NCI-H82 treated with DMSO at 0.1 percent for 48 hours (cell line): ENCODE measurements at regions not wholly inside any gene's neighbourhood (a gene's known extent, or its start where the extent isn't known, plus 50 kb on each side); places are given as distances from the start of the nearest gene placed in this dataset.

Experiments
- DNase-seq: peaks from one replicate; lab custom pipeline; 2025; ENCODE audit not compliant: unreplicated experiment; lab: John Stamatoyannopoulos, UW

- DNase-seq, result no peak
These were observed 368.3 kb upstream of the C1orf174 start for GRCh38 chr1:4268262-4268888.

GRCh38 chr1:4268889-4269284 lies 368.8 kb upstream of the C1orf174 start:
- DNase-seq, result no peak

- DNase-seq, result no peak
These were observed 369.3 kb upstream of the C1orf174 start for GRCh38 chr1:4269330-4269729.

DNA sequence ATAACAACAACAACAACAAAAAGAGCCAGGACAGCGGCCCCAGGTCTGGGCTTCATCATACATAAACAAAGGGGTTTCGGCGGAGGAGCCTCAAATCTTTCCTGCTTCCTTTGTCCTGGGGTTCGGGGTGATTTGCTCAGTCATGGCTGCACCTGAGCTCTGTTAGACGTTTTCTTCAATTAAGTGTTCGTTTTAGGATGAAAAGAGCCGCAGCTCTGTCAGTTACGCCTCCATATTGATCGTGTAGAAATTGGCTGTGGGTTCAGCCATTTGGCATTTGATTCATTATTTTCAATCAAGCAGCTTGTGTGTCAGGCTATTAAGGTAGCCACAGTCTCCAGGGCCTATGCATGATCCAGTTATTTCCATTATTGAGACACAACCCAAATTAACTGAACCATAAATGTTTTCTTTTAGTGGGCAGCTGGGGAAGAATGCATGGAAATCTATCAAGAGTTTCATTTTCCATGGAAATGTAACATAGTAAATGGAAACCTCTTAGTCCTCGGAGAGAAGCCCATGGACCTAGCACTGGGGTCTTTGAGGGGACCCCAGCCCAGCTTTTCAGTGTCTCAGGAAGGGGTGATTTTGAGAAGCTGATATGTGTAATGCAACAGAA lies 370.0 kb upstream of the C1orf174 start:
- no peak for DNase-seq

DNA sequence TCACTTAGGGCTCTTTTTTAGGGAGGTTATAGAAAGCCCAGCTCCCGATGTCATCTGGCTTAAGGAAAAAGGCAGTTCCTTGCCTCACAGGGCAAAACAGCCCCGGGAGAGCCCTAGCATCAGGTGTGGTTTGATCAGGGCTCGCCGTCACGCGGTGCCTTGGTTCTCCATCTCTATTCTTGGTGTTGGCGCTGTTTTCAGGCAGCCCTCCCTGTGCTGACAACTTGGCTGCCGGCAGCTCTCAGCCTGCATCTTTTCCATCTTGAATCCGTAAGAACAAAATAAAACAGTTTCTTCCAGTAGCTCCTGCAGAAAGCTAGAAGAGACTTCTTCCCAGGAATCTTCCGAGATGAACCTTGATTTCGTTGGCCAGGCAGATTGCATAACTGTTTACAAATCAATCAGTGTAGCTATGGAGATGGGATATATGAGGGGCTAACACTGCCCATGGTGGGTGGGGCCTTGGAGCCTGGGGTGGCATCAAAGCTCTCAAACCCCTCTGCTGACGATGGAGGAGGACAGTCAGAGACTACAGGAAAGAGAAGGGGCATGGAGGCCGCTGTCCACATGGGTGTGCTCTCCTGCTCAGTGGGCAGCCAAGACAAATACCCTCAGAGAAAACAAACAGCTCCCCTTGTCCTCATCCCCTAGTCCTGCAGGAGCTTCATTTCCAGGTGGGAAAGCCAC lies 370.7 kb upstream of the C1orf174 start:
- DNase-seq, result no peak

DNA sequence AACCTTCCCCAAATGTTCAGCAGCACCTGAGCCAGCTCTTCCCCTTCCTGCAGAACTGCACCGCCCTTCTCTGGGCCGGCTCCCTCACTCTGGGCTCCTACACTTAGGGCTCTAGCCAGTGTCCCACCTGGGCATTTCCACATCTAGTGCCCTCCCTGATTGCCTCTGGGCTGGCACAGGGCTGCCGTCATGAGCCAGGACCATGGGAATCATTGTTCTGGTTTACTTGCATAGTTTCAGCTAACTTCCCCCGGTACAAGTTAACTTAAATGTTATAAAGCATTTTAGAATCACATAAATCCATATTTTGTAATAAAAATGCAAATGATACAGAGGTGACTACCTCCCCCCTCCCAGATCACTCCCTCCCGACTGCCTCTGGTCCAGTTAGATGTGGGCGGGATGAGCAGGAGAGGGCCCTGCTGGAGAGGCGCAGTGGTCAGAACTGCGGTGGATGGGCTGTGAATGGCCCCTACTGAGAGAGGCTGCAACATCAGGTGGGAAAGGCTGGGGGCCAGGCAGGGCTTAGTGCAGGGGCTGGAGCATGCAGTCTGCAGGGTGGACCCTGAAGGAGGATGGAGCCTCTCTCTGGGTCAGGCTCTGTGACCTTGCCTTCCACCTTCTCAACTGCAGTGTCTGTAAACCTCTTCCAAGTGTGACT lies 371.4 kb upstream of the C1orf174 start:
- DNase-seq, result no peak

- DNase-seq, result no peak
These were observed 372.5 kb upstream of the C1orf174 start for GRCh38 chr1:4272568-4272967.

GRCh38 chr1:4273243-4273642 lies 373.2 kb upstream of the C1orf174 start:
- DNase-seq, result no peak

DNA sequence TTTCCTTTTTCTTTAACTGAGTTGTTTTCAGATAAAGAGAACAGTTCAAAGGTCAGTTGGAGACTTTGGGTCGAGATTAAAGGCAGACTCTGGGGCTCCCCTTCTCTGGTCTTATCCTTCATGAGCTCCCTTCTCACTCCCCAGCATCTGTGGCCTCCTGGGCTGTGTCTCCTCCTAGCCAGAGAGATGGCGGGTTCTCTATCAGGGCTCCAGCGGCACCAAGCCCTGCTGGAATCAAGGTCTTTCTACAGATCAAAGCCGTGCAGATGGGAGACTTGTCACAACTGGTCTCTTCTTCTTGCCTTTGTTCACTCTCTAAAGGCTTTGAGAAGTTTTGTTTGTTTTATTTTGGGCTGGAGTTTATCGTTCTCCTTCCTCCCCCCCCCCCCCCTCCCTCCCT lies 373.7 kb upstream of the C1orf174 start:
- no peak for DNase-seq

DNA sequence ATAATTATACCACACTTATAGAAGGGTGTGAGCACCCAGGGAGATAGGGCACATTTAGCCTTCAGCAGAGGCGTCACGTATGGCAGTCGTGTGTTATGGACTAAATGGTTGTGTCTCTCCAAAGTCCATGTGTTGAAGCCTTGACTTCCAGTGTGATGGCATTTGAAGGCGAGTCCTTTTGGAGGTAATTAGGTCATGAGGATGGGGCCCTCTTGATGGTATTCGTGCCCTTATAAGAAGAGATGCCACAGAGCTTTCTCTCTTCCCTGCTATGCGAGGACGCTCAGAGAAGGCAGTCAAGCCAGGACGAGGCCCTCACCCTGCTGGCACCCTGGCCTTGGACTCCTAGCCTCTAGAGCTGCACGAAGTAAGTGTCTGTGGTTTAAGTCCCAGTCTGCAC lies 375.0 kb upstream of the C1orf174 start:
- no peak for DNase-seq

DNA sequence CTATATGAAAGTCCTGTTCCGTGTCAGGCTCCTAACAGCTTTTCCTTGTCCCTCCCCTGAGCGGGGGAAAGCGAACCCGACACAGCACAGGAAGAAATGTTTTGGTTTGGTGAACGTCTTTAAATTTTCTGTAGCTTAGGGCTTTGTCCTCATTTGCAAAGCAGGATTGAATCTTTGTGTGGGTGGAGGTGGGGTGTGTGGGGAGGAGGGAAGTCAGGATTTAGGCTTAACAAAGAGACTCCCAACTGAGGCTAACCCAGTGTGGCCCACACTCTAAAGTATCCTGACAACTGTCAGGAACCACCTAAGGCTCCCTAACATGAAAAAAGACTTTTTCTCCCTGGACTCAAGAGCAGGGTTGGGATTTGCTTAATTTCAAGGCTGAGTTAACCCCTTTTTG lies 376.2 kb upstream of the C1orf174 start:
- DNase-seq, result no peak

DNA sequence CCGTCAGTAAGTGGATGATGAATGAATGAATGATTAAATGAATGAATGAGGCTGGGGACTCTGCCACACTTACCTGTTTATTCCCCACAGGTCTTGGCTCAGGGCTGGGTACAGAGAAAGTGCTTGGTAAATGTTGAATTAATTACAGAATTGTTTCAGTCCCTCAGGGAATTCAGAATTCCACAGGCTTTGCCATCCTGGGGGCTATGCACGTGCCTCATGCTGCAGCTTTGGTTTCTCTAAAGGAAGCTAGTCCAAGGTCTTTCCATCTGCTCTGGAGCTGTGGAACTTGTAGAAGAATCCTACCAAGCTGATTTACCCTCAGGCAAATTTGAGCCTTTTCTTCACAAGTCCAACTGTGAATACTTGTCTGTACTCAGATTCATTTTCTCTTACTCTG lies 376.8 kb upstream of the AJAP1 start:
- DNase-seq, result no peak

DNA sequence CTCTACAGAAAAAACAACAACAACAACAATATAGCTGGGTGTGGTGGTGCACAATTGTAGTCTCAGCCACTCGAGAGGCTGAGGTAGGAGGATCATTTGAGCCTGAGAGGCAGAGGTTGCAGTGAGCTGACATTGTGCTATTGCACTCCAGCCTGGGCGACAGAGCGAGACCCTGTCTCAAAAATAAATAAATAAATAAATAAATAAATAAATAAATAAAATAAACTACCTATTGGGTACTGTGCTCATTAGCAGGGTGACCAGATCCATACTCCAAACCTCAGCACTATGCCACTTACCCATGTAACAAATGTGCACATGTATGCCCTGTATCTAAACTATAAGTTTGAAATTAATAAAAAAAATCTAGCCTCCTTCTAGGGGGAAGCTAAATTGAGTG lies 369.4 kb upstream of the AJAP1 start:
- no peak for DNase-seq

GRCh38 chr1:4292861-4293260 lies 361.5 kb upstream of the AJAP1 start:
- no peak for DNase-seq

- no peak for DNase-seq
These were observed 355.9 kb upstream of the AJAP1 start for GRCh38 chr1:4298361-4299083.

GRCh38 chr1:4301007-4301406 lies 353.4 kb upstream of the AJAP1 start:
- no peak for DNase-seq

GRCh38 chr1:4303303-4303702 lies 351.1 kb upstream of the AJAP1 start:
- DNase-seq, result no peak

DNA sequence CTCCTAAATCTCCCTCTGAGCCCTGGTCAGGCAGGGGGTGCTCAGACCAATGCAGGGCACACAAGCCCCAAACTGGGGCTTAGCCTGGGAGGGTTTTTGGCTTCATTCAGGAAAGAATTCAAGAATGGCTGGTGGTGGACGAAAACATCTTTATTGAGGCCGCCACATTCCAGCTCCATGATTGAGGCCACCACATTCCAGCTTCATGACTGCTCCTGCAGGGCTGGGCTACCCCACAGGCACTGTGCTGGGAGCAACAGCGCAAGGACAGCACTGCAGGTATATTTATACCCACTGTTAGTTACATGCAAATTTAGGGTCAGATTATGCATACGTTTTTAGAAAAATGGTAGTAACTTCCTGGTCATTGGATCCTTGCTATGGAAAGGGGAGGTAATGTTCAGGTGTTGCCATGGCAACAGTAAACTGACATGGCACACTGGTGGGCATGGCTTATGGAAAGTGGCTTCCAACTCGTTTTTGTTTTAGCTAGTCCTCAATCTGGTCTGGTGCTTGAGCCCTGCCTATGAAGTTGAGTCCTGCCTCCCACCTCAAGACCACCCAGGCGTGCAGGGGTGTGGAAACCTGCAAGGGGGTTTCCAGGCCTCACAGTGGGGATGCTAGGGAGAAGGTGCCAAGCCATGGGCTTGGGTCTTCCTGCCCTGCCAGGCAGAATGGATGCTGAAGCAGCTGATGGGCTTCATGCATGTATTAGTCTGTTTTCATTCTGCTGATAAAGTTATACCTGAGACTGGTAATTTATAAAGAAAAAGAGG lies 348.7 kb upstream of the AJAP1 start:
- DNase-seq, result no peak

- no peak for DNase-seq
These were observed 347.6 kb upstream of the AJAP1 start for GRCh38 chr1:4306559-4307467.

GRCh38 chr1:4307468-4307845 lies 347.0 kb upstream of the AJAP1 start:
- DNase-seq, result no peak
